B cell (primary cell): ENCODE measurements at regions not wholly inside any gene's neighbourhood (a gene's known extent, or its start where the extent isn't known, plus 50 kb on each side); places are given as distances from the start of the nearest gene placed in this dataset.

Experiments
- ATAC-seq: fragments of 200-7000 bp; cut with Tn5 transposase; one replicate; pipeline ENCODE4 v1.10.0; 2021; ENCODE audit warnings: low read depth, mild to moderate bottlenecking, moderate number of reproducible peaks, moderate library complexity
- CTCF ChIA-PET: fragments of 350-600 bp; sonication (Branson Sonifier 250); formaldehyde crosslinking; loops from one replicate; lab custom pipeline; 2021; ENCODE audit warnings: antibody characterized with exemption, inconsistent platforms; lab: Charles Lee
- POLR2A ChIA-PET: fragments of 350-600 bp; sonication (Branson Sonifier 250); formaldehyde crosslinking; loops from one replicate; lab custom pipeline; 2021; ENCODE audit warnings: antibody characterized with exemption; lab: Charles Lee
- DNase-seq: peaks from one replicate; pipeline ENCODE4 v3.0.0; 2013
- H2AFZ ChIP-seq: 2 replicates; pipeline ENCODE4 v1.6.1; 2012; ENCODE audit warnings: mild to moderate bottlenecking, low read depth, low read length; ENCODE audit not compliant: insufficient read depth, poor library complexity, severe bottlenecking
- H3K27ac ChIP-seq, 2 donors: 1 replicate in 1 of 2; 2 replicates in 1 of 2; pipeline ENCODE4 v1.5.1; 2012 to 2013; ENCODE audit warnings: low read length in 2 of 2, mild to moderate bottlenecking in 2 of 2, moderate library complexity in 1 of 2
- H3K27me3 ChIP-seq, 4 experiments: fragments of 200-600 bp in 1 of 4; sonication (generic) in 1 of 4; replicated peaks in 1 of 4; 1 replicate in 2 of 4; 2 replicates in 2 of 4; pipeline versions ENCODE4 v1.6.1 to v1.7.0; 2013 to 2016; ENCODE audit warnings: low read length in 3 of 4, mild to moderate bottlenecking in 2 of 4, mixed read lengths in 1 of 4, moderate library complexity in 1 of 4; ENCODE audit not compliant: insufficient read depth in 4 of 4, control insufficient read depth in 3 of 4; ENCODE audit errors: control extremely low read depth in 1 of 4
- H3K36me3 ChIP-seq, 2 experiments: replicated peaks in 1 of 2; 1 replicate in 1 of 2; 2 replicates in 1 of 2; pipeline versions ENCODE4 v1.6.1 to v1.7.1; 2013; ENCODE audit warnings: low read length in 1 of 2; ENCODE audit not compliant: insufficient read depth in 2 of 2, control insufficient read depth in 1 of 2; ENCODE audit errors: control extremely low read depth in 1 of 2, extremely low read depth in 1 of 2
- H3K4me1 ChIP-seq, 2 donors: fragments of 200-600 bp in 1 of 2; sonication (generic) in 1 of 2; 1 replicate in 1 of 2; 2 replicates in 1 of 2; pipeline versions ENCODE4 v1.5.1 to v1.6.1; 2013 to 2017; ENCODE audit warnings: low read length in 2 of 2; ENCODE audit not compliant: control insufficient read depth in 2 of 2, insufficient read depth in 2 of 2
- H3K4me2 ChIP-seq: replicated peaks from 2 replicates; pipeline ENCODE3; 2012; ENCODE audit warnings: mild to moderate bottlenecking, low read depth, low read length; ENCODE audit not compliant: poor library complexity, severe bottlenecking
- H3K4me3 ChIP-seq, 5 experiments: fragments of 200-600 bp in 1 of 5; sonication (generic) in 1 of 5; 1 replicate in 3 of 5; 2 replicates in 2 of 5; pipeline versions ENCODE4 v1.5.1 to v1.7.0; 2011 to 2016; ENCODE audit warnings: low read length in 4 of 5, mild to moderate bottlenecking in 4 of 5, low read depth in 2 of 5, control low read depth in 1 of 5, moderate library complexity in 1 of 5; ENCODE audit not compliant: insufficient read depth in 1 of 5; ENCODE audit errors: control extremely low read depth in 1 of 5, extremely low read depth in 1 of 5
- H3K79me2 ChIP-seq: fragments of 200-600 bp; sonication (generic); one replicate; pipeline ENCODE4 v1.6.0; 2016; ENCODE audit warnings: low read length; ENCODE audit not compliant: control insufficient read depth, insufficient read depth
- H3K9ac ChIP-seq: fragments of 200-600 bp; sonication (generic); 2 replicates; pipeline ENCODE4 v1.6.1; 2017; ENCODE audit warnings: mild to moderate bottlenecking, low read length, moderate library complexity
- H3K9me3 ChIP-seq, 3 donors: one replicate each; pipeline versions ENCODE4 v1.6.1 to v1.7.1; 2013; ENCODE audit warnings: low read length in 2 of 3; ENCODE audit not compliant: control insufficient read depth in 2 of 3, insufficient read depth in 1 of 3; ENCODE audit errors: control extremely low read depth in 1 of 3
- H4K20me1 ChIP-seq: 2 replicates; pipeline ENCODE4 v1.6.0; 2012; ENCODE audit warnings: mild to moderate bottlenecking, low read length; ENCODE audit not compliant: insufficient read depth, control insufficient read depth, poor library complexity, severe bottlenecking
- H3K27ac Mint-ChIP-seq: one replicate; pipeline ENCODE4 v1.8.0; 2021; ENCODE audit warnings: mixed read lengths
- H3K27me3 Mint-ChIP-seq: one replicate; pipeline ENCODE4 v1.8.0; 2021; ENCODE audit warnings: mixed read lengths
- H3K4me1 Mint-ChIP-seq: one replicate; pipeline ENCODE4 v1.8.0; 2021; ENCODE audit warnings: mixed read lengths
- H3K4me3 Mint-ChIP-seq: one replicate; pipeline ENCODE4 v1.8.0; 2021; ENCODE audit warnings: mixed read lengths
- H3K9me3 Mint-ChIP-seq: one replicate; pipeline ENCODE4 v1.8.0; 2022; ENCODE audit warnings: mixed read lengths; ENCODE audit not compliant: insufficient read depth
- CTCF ChIP-seq: fragments of 200-600 bp; IDR thresholded peaks from one replicate; pipeline ENCODE4 v1.8.0; 2022; ENCODE audit warnings: antibody characterized with exemption, mild to moderate bottlenecking
- EZH2 ChIP-seq: IDR thresholded peaks from 2 replicates; pipeline ENCODE4 v1.6.1; 2012; ENCODE audit warnings: borderline replicate concordance, low read depth, mild to moderate bottlenecking, moderate library complexity, low read length; ENCODE audit not compliant: insufficient read depth, poor library complexity, severe bottlenecking
- WGBS: methylation state at CpG from one replicate; pipeline ENCODE4 v1.1.5; 2013; ENCODE audit warnings: missing lambda C conversion rate; ENCODE audit not compliant: insufficient coverage; 5-methylcytosine and 5-hydroxymethylcytosine counted together
- intact Hi-C: fragments of 100-400 bp; cut with micrococcal nuclease; formaldehyde crosslinking; loops from one replicate; pipeline ENCODE4 v1.10.0; 2022

- TF ChIP-seq CTCF (no peak), EZH2 (no peak)
- Histone ChIP-seq H3K79me2 (no peaks in the 10 kb centered on the region), H3K27ac (no peak overlapping the region), H4K20me1 (no peaks in the 10 kb centered on the region), H3K4me1 (no peaks in the 10 kb centered on the region), H3K27me3 (no peaks in the 10 kb centered on the region), H3K36me3 (no peaks in the 10 kb centered on the region), H3K4me3 (no peak overlapping the region), H3K4me2 (no peak overlapping the region), H2AFZ (no peak overlapping the region), H3K9ac (no peak overlapping the region), H3K9me3 (no peaks in the 10 kb centered on the region)
- Mint-ChIP-seq H3K27me3 (no peaks in the 10 kb centered on the region), H3K27ac (no peak overlapping the region), H3K4me3 (no peak overlapping the region), H3K9me3 (no peaks in the 10 kb centered on the region), H3K4me1 (no peaks in the 10 kb centered on the region)
- intact Hi-C loops: no loop called here
- ChIA-PET POLR2A (no interaction called here), CTCF (no interaction called here)
- WGBS: no CpG with 5 or more reads among the region's 2 CpGs
- ATAC-seq: no peak
- DNase-seq: no peak
These were observed 634.6 kb downstream of the LRRC70 start for GRCh38 chr5:63213256-63213655.

GRCh38 chr5:63211448-63212132 lies 633.0 kb downstream of the LRRC70 start:
- DNase-seq (no peak), ATAC-seq (no peak)
- H3K4me1 ChIP-seq: no peaks in the 10 kb centered on the region
- no peak overlapping the region for H3K27ac ChIP-seq
- H3K79me2 ChIP-seq: no peaks in the 10 kb centered on the region
- Mint-ChIP-seq H3K27me3 (no peaks in the 10 kb centered on the region), H3K4me3 (no peak overlapping the region), H3K4me1 (no peaks in the 10 kb centered on the region), H3K27ac (no peak overlapping the region), H3K9me3 (no peaks in the 10 kb centered on the region)
- POLR2A ChIA-PET: no interaction called here
- H3K4me3 ChIP-seq: no peak overlapping the region
- no peaks in the 10 kb centered on the region for H3K9me3 ChIP-seq
- WGBS: 60% methylated on average over 1 of the region's 2 CpGs
- CTCF ChIA-PET: no interaction called here
- no peaks in the 10 kb centered on the region for H3K27me3 ChIP-seq
- no peak overlapping the region for H2AFZ ChIP-seq
- H4K20me1 ChIP-seq: no peaks in the 10 kb centered on the region
- intact Hi-C loops: no loop called here
- TF ChIP-seq CTCF (no peak), EZH2 (no peak)
- H3K4me2 ChIP-seq: no peak overlapping the region
- no peak overlapping the region for H3K9ac ChIP-seq
- H3K36me3 ChIP-seq: no peaks in the 10 kb centered on the region
